ENCODE measurements at regions not wholly inside any gene's neighbourhood (a gene's known extent, or its start where the extent isn't known, plus 50 kb on each side); places are given as distances from the start of the nearest gene placed in this dataset.

DNA sequence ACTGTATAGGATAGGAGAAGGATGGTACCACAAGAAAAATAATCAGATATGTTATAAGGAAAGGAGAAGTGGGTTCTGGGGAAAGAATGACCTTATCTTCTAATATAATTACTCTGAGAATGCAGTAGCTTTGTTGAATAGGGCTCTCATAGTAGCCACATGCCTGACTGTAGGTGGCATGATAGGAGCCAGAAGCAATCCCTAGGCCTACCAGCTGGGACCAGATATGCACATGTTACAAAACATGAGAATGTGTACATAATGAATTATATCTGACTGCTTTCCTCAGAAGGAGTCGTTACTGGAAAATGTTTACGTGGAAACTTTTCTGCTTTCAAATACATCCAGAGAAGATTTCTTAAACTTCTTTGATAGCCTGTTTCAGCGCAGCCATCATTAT is 53.2 kb upstream of the FAM3C start:
- CTCF ChIA-PET: no interaction called here
- Histone ChIP-seq H3K36me3 (ENCODE audit: insufficient read depth, low read length, poor library complexity, severe bottlenecking) (no peaks in the 10 kb centered on the region), H3K9me3 (ENCODE audit: low read depth, low read length, poor library complexity, severe bottlenecking) (no peaks in the 10 kb centered on the region), H3K4me1 (ENCODE audit: insufficient read depth, low read length, poor library complexity, severe bottlenecking) (peaks cover 44% of the 10 kb centered on the region), H3K4me3 (ENCODE audit: low read depth, low read length, poor library complexity, severe bottlenecking) (no peak overlapping the region), H3K27ac (ENCODE audit: low read depth, low read length, poor library complexity, severe bottlenecking) (peak overlapping the region; percentile 32), H3K27me3 (replicated peaks; ENCODE audit: insufficient read depth, low read depth, low read length, poor library complexity) (no peaks in the 10 kb centered on the region)
- peak; percentile 70 for DNase-seq (ENCODE audit: low spot score)
- no TSS peak for BruUV-seq (replicated peaks)
- POLR2A ChIA-PET (ENCODE audit: low non-redundant PET): no interaction called here
- TF ChIP-seq EZH2 (IDR thresholded peaks at IDR 0.05; ENCODE audit: borderline replicate concordance, low read depth, low read length, poor library complexity, severe bottlenecking): no peak
- TF ChIP-seq, protein P1, sequence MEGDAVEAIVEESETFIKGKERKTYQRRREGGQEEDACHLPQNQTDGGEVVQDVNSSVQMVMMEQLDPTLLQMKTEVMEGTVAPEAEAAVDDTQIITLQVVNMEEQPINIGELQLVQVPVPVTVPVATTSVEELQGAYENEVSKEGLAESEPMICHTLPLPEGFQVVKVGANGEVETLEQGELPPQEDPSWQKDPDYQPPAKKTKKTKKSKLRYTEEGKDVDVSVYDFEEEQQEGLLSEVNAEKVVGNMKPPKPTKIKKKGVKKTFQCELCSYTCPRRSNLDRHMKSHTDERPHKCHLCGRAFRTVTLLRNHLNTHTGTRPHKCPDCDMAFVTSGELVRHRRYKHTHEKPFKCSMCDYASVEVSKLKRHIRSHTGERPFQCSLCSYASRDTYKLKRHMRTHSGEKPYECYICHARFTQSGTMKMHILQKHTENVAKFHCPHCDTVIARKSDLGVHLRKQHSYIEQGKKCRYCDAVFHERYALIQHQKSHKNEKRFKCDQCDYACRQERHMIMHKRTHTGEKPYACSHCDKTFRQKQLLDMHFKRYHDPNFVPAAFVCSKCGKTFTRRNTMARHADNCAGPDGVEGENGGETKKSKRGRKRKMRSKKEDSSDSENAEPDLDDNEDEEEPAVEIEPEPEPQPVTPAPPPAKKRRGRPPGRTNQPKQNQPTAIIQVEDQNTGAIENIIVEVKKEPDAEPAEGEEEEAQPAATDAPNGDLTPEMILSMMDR (conservative IDR thresholded peaks at IDR 0.05; ENCODE audit: low read depth, low read length): peak; percentile 42
- intact Hi-C loops (cut with micrococcal nuclease; ENCODE audit: unreplicated experiment): loop anchor here (5.0 kb wide), 1 partner anchor 93 kb away; no protein-coding TSS in a partner anchor

DNA sequence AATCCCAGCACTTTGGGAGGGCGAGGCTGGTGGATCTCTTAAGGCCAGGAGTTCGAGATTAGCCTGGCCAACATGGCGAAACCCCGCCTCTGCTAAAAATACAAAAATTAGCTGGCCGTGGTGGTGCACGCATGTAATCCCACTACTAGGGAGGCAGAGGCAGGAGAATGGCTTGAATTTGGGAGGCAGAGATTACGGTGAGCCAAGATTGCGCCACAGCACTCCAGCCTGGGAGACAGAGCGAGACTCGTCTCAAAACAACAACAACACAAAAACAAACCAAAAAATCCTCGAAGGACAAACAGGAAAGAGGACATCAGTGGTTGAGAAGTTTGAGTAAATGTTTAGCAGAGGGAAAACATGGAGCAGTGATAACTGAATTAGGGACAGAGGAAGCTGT is 52.3 kb upstream of the FAM3C start:
- Histone ChIP-seq H3K36me3 (ENCODE audit: insufficient read depth, low read length, poor library complexity, severe bottlenecking) (no peaks in the 10 kb centered on the region), H3K4me1 (ENCODE audit: insufficient read depth, low read length, poor library complexity, severe bottlenecking) (peaks cover 44% of the 10 kb centered on the region), H3K9me3 (ENCODE audit: low read depth, low read length, poor library complexity, severe bottlenecking) (no peaks in the 10 kb centered on the region), H3K27me3 (replicated peaks; ENCODE audit: insufficient read depth, low read depth, low read length, poor library complexity) (no peaks in the 10 kb centered on the region), H3K27ac (ENCODE audit: low read depth, low read length, poor library complexity, severe bottlenecking) (no peak overlapping the region), H3K4me3 (ENCODE audit: low read depth, low read length, poor library complexity, severe bottlenecking) (no peak overlapping the region)
- ChIA-PET POLR2A (ENCODE audit: low non-redundant PET) (interaction anchor here (0.5 kb wide), 1 partner anchor 1035 kb away, joined by 3 read pairs; no protein-coding TSS in a partner anchor), CTCF (no interaction called here)
- intact Hi-C loops (cut with micrococcal nuclease; ENCODE audit: unreplicated experiment): loop anchor here (5.0 kb wide), 1 partner anchor 94 kb away; no protein-coding TSS in a partner anchor
- BruUV-seq (replicated peaks): no TSS peak
- TF ChIP-seq, protein P1 (conservative IDR thresholded peaks at IDR 0.05; ENCODE audit: low read depth, low read length): no peak
- no peak for DNase-seq (ENCODE audit: low spot score)

DNA sequence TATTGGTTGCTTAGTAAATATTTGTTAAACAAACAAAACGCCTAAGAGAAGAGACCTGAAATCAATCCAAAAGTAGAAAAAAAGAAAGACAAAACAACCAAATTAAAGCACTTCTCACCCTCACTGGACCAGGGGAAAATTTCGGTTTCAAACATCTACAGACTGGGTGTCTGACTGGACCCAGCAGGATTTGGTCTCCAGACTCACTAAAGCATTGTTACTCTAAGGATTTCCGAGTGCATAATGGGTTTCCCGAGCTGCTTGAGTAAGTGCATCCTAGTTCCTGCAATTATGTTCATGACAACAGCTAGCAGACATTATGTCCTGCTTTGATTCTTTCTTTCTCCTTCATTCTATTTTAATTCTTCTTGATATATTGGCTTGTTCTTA is 51.8 kb upstream of the FAM3C start:
- TF ChIP-seq EZH2 (IDR thresholded peaks at IDR 0.05; ENCODE audit: borderline replicate concordance, low read depth, low read length, poor library complexity, severe bottlenecking): no peak
- TF ChIP-seq, protein P1 (conservative IDR thresholded peaks at IDR 0.05; ENCODE audit: low read depth, low read length): no peak
- H3K27me3 ChIP-seq (replicated peaks; ENCODE audit: insufficient read depth, low read depth, low read length, poor library complexity): no peaks in the 10 kb centered on the region
- peak; percentile 88 for DNase-seq (ENCODE audit: low spot score)
- ChIA-PET CTCF (no interaction called here), POLR2A (ENCODE audit: low non-redundant PET) (interaction anchor here (0.5 kb wide), 1 partner anchor 1035 kb away, joined by 3 read pairs; no protein-coding TSS in a partner anchor)
- H3K9me3 ChIP-seq (ENCODE audit: low read depth, low read length, poor library complexity, severe bottlenecking): no peaks in the 10 kb centered on the region
- no peak overlapping the region for H3K27ac ChIP-seq (ENCODE audit: low read depth, low read length, poor library complexity, severe bottlenecking)
- H3K4me3 ChIP-seq (ENCODE audit: low read depth, low read length, poor library complexity, severe bottlenecking): no peak overlapping the region
- intact Hi-C loops (cut with micrococcal nuclease; ENCODE audit: unreplicated experiment): loop anchor here (5.0 kb wide), 1 partner anchor 94 kb away; no protein-coding TSS in a partner anchor
- H3K36me3 ChIP-seq (ENCODE audit: insufficient read depth, low read length, poor library complexity, severe bottlenecking): no peaks in the 10 kb centered on the region
- BruUV-seq (replicated peaks): no TSS peak
- peaks cover 44% of the 10 kb centered on the region for H3K4me1 ChIP-seq (ENCODE audit: insufficient read depth, low read length, poor library complexity, severe bottlenecking)

Data from A673 (cell line).